Omental fat pad (tissue), 3 donors: ENCODE measurements at regions not wholly inside any gene's neighbourhood (a gene's known extent, or its start where the extent isn't known, plus 50 kb on each side); places are given as distances from the start of the nearest gene placed in this dataset.

Source experiments
- ATAC-seq: fragments of 150-250 bp; one replicate; pipeline ENCODE4 v1.9.1; 2016; ENCODE audit warnings: mild to moderate bottlenecking, moderate library complexity; ENCODE audit not compliant: low FRiP score
- DNase-seq: peaks from one replicate; pipeline ENCODE4 v3.0.0-alpha.2; 2019; ENCODE audit warnings: low spot score
- CTCF ChIP-seq, 3 donors: fragments of 450-650 bp; IDR thresholded peaks; one replicate each; pipeline ENCODE4 v1.5.1; 2016 to 2017; ENCODE audit warnings: antibody characterized with exemption in 3 of 3, mild to moderate bottlenecking in 3 of 3, moderate library complexity in 2 of 3

GRCh38 chr19:30670562-30671366, 298.6 kb downstream of the ZNF536 start:
- no peak for DNase-seq
- no peak for TF ChIP-seq CTCF (IDR thresholded peaks at IDR 0.05)

DNA sequence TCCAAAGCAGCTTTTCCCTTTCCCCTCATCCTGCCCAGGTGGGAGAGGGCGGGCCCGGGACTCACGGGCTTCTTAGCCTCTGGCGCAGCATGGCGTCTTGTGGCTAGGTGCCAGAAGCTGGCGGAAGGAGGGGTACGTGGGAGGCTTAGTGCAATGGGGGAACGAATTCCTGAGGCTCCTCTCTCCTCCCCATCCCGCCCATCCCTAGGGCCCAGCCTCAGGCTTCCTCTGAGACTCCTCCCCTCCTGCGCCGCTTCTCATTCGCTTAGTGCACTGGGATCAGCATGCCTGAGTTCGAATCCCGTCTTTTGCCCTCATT, 297.8 kb downstream of the ZNF536 start:
- ATAC-seq (peak; percentile 45), DNase-seq (no peak)
- no peak for TF ChIP-seq CTCF (IDR thresholded peaks at IDR 0.05)

More at GRCh38 chr19:30670562-30671366, 298.6 kb downstream of the ZNF536 start:
- ATAC-seq, result no peak

DNA sequence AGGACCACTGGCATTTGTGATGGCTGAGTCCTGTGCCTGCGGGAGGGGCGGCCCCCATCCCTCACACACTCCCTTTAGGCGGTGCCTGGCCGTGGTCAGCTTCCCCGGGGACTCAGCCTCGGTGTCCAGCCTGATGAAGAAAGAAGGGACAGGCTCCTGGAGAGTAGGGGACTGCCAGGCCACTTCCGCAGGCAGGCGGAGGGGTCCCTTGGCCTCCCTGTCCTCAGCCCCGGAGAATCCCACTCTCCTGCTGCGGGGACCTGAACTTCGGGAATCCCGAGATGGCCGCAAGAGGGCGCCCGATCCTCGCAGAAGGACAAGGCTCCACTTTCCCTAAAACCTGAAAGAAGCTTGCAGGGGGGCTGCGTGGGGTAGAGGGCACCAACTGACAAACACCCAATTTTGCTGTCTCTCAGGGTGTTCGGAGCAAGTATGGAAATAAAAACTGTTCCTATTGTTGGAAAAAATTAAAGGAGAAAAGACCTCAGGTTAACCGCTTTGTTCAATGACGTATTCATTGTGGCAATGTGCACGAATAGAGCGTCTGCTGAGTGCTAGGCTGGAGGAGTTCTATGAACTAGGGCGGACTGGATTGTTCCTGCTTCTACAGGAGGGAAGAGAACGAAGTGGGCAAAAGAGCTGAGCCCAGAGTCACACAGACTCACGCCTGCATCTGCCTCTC, 297.3 kb downstream of the ZNF536 start:
- DNase-seq (peak; percentile 80), ATAC-seq (peak; percentile 45)
- peak in 1 of 3 donors; percentile 7 for TF ChIP-seq CTCF (IDR thresholded peaks at IDR 0.05)

DNA sequence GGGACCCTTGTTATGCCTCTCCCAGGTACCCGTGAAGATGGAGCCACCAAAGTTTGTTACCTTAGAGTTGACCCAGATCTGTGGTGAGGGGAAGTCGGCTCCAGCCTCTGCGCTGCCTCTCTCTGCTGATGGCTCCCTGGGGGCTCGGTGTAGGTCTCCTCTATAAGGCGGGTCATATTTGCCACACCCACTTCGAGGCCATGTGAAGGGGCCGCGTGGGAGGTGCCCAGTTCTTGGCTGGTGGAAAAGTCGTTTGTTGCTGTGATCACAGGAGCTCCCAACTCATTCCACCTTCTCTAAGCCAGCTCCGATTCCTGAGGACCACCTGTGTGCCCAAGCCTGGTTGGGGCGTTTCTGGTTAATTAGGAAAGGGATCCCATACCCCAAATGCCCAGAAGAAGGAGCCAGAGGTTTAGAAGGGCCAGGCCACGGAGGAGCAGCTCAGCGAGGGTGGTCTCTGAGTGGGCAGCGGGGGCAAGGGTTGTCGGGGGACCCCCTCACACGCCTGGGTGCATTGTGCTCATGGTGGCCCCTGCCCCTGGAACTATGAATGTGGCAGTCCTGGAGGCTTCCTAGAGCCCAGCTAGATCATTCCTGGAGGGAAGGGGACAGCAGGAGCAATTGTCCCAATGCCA, 296.5 kb downstream of the ZNF536 start:
- no peak for TF ChIP-seq CTCF (IDR thresholded peaks at IDR 0.05)
- ATAC-seq (no peak), DNase-seq (no peak)

- no peak for DNase-seq
- ATAC-seq, result no peak
These were observed 295.6 kb downstream of the ZNF536 start for GRCh38 chr19:30667746-30668145.

DNA sequence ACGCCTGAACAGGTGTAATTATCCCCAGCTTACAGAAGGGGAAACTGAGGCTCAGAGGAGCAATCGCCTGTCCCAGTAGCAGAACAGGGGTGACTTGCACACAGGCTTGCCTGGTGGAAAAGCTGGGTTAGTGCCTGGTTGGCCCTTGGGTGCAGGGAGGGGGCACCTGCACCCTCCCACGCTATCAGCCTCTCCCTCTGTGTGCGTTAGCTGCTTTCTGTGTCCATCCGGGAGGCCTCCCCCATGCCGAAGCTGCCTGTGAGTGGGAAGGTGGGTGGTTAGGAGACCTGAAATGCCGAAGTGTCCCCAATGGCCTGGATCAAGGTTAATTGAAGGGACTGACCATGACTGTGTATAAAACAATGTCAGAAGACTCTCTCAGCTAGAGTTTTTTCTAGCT, 295.0 kb downstream of the ZNF536 start:
- no peak for DNase-seq
- TF ChIP-seq CTCF (IDR thresholded peaks at IDR 0.05), result no peak
- no peak for ATAC-seq

More at GRCh38 chr19:30667746-30668145, 295.6 kb downstream of the ZNF536 start:
- TF ChIP-seq CTCF (IDR thresholded peaks at IDR 0.05), result no peak
